ENCODE measurements at regions not wholly inside any gene's neighbourhood (a gene's known extent, or its start where the extent isn't known, plus 50 kb on each side); places are given as distances from the start of the nearest gene placed in this dataset.

GRCh38 chr9:106174346-106174745 lies 480.0 kb downstream of the TMEM38B start:
- no peak for TF ChIP-seq CTCF (conservative IDR thresholded peaks at IDR 0.05; ENCODE audit: low read length)
- no peak for TF ChIP-seq EZH2phosphoT487 (IDR thresholded peaks at IDR 0.05; ENCODE audit: borderline replicate concordance, low read depth, low read length)
